ENCODE measurements at regions not wholly inside any gene's neighbourhood (a gene's known extent, or its start where the extent isn't known, plus 50 kb on each side); places are given as distances from the start of the nearest gene placed in this dataset.

- no peaks in the 10 kb centered on the region for H3K36me3 ChIP-seq (replicated peaks)
- DNase-seq, result peak; percentile 79
- H3K27me3 ChIP-seq (replicated peaks), result no peaks in the 10 kb centered on the region
- H3K27ac ChIP-seq, result no peak overlapping the region
- no peak overlapping the region for H3K4me3 ChIP-seq (ENCODE audit: low read depth, low read length)
- in situ Hi-C loops (cut with HindIII; ENCODE audit: low pct_ligation_motif_present, low sequenced_read_pairs), result no loop called here
- TF ChIP-seq, protein P1, sequence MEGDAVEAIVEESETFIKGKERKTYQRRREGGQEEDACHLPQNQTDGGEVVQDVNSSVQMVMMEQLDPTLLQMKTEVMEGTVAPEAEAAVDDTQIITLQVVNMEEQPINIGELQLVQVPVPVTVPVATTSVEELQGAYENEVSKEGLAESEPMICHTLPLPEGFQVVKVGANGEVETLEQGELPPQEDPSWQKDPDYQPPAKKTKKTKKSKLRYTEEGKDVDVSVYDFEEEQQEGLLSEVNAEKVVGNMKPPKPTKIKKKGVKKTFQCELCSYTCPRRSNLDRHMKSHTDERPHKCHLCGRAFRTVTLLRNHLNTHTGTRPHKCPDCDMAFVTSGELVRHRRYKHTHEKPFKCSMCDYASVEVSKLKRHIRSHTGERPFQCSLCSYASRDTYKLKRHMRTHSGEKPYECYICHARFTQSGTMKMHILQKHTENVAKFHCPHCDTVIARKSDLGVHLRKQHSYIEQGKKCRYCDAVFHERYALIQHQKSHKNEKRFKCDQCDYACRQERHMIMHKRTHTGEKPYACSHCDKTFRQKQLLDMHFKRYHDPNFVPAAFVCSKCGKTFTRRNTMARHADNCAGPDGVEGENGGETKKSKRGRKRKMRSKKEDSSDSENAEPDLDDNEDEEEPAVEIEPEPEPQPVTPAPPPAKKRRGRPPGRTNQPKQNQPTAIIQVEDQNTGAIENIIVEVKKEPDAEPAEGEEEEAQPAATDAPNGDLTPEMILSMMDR (IDR thresholded peaks at IDR 0.05; ENCODE audit: low read depth, low read length, missing control alignments), result no peak
Measured at GRCh38 chr9:86749894-86750255, 197.4 kb downstream of the GAS1 start.

DNA sequence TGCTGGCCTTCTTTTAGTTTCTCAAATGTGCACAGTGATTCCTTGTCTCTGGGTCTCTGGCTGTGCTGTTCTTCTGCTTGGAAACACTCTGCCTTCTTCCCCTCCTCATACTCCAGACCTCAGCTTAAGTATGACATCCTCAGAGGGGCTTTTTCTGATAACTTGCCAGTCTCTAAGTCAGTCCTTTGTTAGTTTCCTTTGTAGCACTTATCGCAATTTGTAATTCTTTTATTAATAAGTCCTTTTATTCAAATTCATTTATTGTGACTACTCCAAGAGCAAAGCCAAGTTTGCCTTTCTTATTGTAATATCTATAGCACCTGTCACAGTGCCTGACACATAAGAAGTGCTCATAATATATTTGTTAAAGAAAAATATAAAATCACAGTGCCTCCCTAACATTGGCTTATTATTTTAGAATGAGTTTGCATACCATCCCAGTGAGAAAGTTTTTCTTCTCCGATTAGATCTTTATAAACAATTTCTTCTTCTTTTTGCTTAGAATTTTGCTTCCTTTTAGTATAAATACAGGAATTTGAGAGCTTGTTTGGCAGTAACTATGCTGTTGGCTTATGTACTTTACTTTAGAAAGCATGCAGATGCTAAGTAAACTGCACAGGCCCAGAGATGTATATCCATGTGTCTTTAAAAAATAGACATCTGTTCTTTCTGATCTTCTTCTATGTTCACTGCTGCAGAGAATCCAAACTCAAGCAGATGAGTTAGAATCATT lies 198.0 kb downstream of the GAS1 start:
- H3K27me3 ChIP-seq (replicated peaks), result no peaks in the 10 kb centered on the region
- in situ Hi-C loops (cut with HindIII; ENCODE audit: low pct_ligation_motif_present, low sequenced_read_pairs), result no loop called here
- no peak overlapping the region for H3K4me3 ChIP-seq (ENCODE audit: low read depth, low read length)
- H3K27ac ChIP-seq, result no peak overlapping the region
- no peak for DNase-seq
- TF ChIP-seq, protein P1 (IDR thresholded peaks at IDR 0.05; ENCODE audit: low read depth, low read length, missing control alignments), result no peak
- H3K36me3 ChIP-seq (replicated peaks), result no peaks in the 10 kb centered on the region

GRCh38 chr9:86747711-86748110 lies 199.6 kb downstream of the GAS1 start:
- Histone ChIP-seq H3K27me3 (replicated peaks) (no peaks in the 10 kb centered on the region), H3K4me3 (ENCODE audit: low read depth, low read length) (no peak overlapping the region), H3K27ac (no peak overlapping the region), H3K36me3 (replicated peaks) (no peaks in the 10 kb centered on the region)
- in situ Hi-C loops (cut with HindIII; ENCODE audit: low pct_ligation_motif_present, low sequenced_read_pairs), result no loop called here
- TF ChIP-seq, protein P1 (IDR thresholded peaks at IDR 0.05; ENCODE audit: low read depth, low read length, missing control alignments), result no peak
- no peak for DNase-seq

- peak; percentile 64 for DNase-seq
- Histone ChIP-seq H3K4me3 (ENCODE audit: low read depth, low read length) (no peak overlapping the region), H3K27ac (no peak overlapping the region), H3K36me3 (replicated peaks) (no peaks in the 10 kb centered on the region), H3K27me3 (replicated peaks) (no peaks in the 10 kb centered on the region)
- TF ChIP-seq, protein P1 (IDR thresholded peaks at IDR 0.05; ENCODE audit: low read depth, low read length, missing control alignments), result no peak
- in situ Hi-C loops (cut with HindIII; ENCODE audit: low pct_ligation_motif_present, low sequenced_read_pairs), result no loop called here
Measured at GRCh38 chr9:86741311-86742208, 205.7 kb downstream of the GAS1 start.

DNA sequence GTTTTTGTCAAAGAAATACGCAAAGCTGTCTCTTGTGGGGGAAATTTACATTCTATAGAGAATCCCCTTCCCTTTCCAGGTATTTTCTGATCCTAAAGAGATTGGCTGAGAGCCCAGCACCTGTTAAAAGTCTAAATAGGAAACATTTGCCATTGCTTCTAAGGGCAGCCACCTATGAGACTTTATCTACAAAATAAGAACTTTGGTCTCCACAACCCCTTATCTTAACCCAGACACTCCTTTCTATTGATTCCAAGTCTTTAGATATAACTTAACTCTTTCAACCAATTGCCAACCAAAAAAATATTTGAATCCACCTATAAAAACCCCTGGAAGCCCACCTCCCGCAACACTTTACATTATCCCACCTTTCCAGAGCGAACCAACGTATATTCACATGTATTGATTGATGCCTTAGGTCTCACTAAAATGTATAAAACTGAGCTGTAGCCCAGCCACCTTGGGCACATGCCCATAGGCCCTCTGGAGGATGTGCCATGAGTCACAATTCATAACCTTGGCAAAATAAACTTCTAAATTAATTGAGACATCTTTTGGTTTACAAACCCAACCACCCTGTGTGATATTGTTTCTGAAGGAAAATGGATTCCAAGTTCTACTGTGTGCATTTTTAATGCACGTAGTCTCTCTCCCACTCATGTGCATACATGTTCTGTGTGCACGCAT lies 211.4 kb downstream of the GAS1 start:
- DNase-seq, result no peak
- H3K4me3 ChIP-seq (ENCODE audit: low read depth, low read length), result no peak overlapping the region
- in situ Hi-C loops (cut with HindIII; ENCODE audit: low pct_ligation_motif_present, low sequenced_read_pairs), result no loop called here
- no peaks in the 10 kb centered on the region for H3K27me3 ChIP-seq (replicated peaks)
- TF ChIP-seq, protein P1 (IDR thresholded peaks at IDR 0.05; ENCODE audit: low read depth, low read length, missing control alignments), result no peak
- H3K27ac ChIP-seq, result no peak overlapping the region
- no peaks in the 10 kb centered on the region for H3K36me3 ChIP-seq (replicated peaks)
